GM23338 (cell line): ENCODE measurements at regions not wholly inside any gene's neighbourhood (a gene's known extent, or its start where the extent isn't known, plus 50 kb on each side); places are given as distances from the start of the nearest gene placed in this dataset.

Experiments
- ATAC-seq: fragments of 200-7000 bp; cut with Tn5 transposase; 3 replicates; pipeline ENCODE4 v1.9.1; 2020
- DNase-seq: peaks from one replicate; pipeline ENCODE4 v3.0.0-alpha.2; 2015; ENCODE audit warnings: low spot score
- H2AFZ ChIP-seq: fragments of 200-600 bp; sonication (generic); 2 replicates; pipeline ENCODE4 v1.8.0; 2016; ENCODE audit warnings: antibody characterized with exemption, mild to moderate bottlenecking, moderate library complexity
- H3F3A ChIP-seq: fragments of 200-600 bp; sonication (generic); replicated peaks from 2 replicates; pipeline ENCODE4 v1.8.0; 2017; ENCODE audit warnings: antibody characterized with exemption, mixed run types, low read depth
- H3K27ac ChIP-seq: fragments of 200-600 bp; sonication (generic); 2 replicates; pipeline ENCODE4 v1.6.1; 2016; ENCODE audit warnings: low read depth
- H3K27me3 ChIP-seq: fragments of 200-600 bp; sonication (generic); 2 replicates; pipeline ENCODE4 v1.8.0; 2016; ENCODE audit warnings: mild to moderate bottlenecking, mixed run types, moderate library complexity; ENCODE audit not compliant: insufficient read depth
- H3K36me3 ChIP-seq: fragments of 200-600 bp; sonication (generic); 2 replicates; pipeline ENCODE4 v1.8.0; 2016; ENCODE audit warnings: mild to moderate bottlenecking; ENCODE audit not compliant: insufficient read depth
- H3K4me1 ChIP-seq: fragments of 200-600 bp; sonication (generic); 2 replicates; pipeline ENCODE4 v1.8.0; 2016; ENCODE audit warnings: mild to moderate bottlenecking, moderate library complexity; ENCODE audit not compliant: insufficient read depth
- H3K4me2 ChIP-seq: fragments of 200-600 bp; sonication (generic); 2 replicates; pipeline ENCODE4 v1.7.1; 2017; ENCODE audit warnings: mixed run types
- H3K4me3 ChIP-seq: fragments of 200-600 bp; sonication (generic); 2 replicates; pipeline ENCODE4 v1.6.1; 2016; ENCODE audit warnings: mixed run types
- H3K79me2 ChIP-seq: fragments of 200-600 bp; sonication (generic); replicated peaks from 2 replicates; pipeline ENCODE4 v1.8.0; 2017; ENCODE audit warnings: mild to moderate bottlenecking; ENCODE audit not compliant: insufficient read depth
- H3K9me2 ChIP-seq: fragments of 200-600 bp; sonication (generic); 2 replicates; pipeline ENCODE4 v1.8.0; 2017; ENCODE audit not compliant: insufficient read depth
- H4K20me1 ChIP-seq: fragments of 200-600 bp; sonication (generic); replicated peaks from 2 replicates; pipeline ENCODE4 v1.8.0; 2017; ENCODE audit warnings: mild to moderate bottlenecking; ENCODE audit not compliant: insufficient read depth
- H3K27ac Mint-ChIP-seq: 2 replicates; pipeline ENCODE4 v1.8.0; 2020; ENCODE audit warnings: inconsistent platforms, mild to moderate bottlenecking, moderate library complexity, mixed read lengths
- H3K27me3 Mint-ChIP-seq: 3 replicates; pipeline ENCODE4 v1.8.0; 2022; ENCODE audit warnings: low read depth, mild to moderate bottlenecking, moderate library complexity, mixed read lengths, inconsistent platforms; ENCODE audit not compliant: insufficient read depth, poor library complexity
- H3K36me3 Mint-ChIP-seq: 3 replicates; pipeline ENCODE4 v1.8.0; 2021; ENCODE audit warnings: low read depth, mild to moderate bottlenecking, inconsistent platforms, moderate library complexity, mixed read lengths
- H3K4me1 Mint-ChIP-seq: 3 replicates; pipeline ENCODE4 v1.8.0; 2020; ENCODE audit warnings: mild to moderate bottlenecking, inconsistent platforms, mixed read lengths
- H3K4me3 Mint-ChIP-seq: 3 replicates; pipeline ENCODE4 v1.8.0; 2021; ENCODE audit warnings: moderate library complexity, mild to moderate bottlenecking, inconsistent platforms, mixed read lengths
- H3K9me3 Mint-ChIP-seq: 3 replicates; pipeline ENCODE4 v1.8.0; 2020; ENCODE audit warnings: moderate library complexity, mild to moderate bottlenecking, inconsistent platforms, mixed read lengths
- CTCF ChIP-seq, 2 experiments: fragments of 200-600 bp in 1 of 2; sonication (generic) in 1 of 2; conservative IDR thresholded peaks; 2 replicates each; pipeline versions ENCODE4 v1.5.1 to v1.6.1; 2016 to 2017; ENCODE audit warnings: antibody characterized with exemption in 2 of 2, low read depth in 2 of 2, mild to moderate bottlenecking in 2 of 2, moderate library complexity in 1 of 2
- ETS1 ChIP-seq: IDR thresholded peaks from 2 replicates; pipeline ENCODE4 v1.6.1; 2016; ENCODE audit warnings: antibody characterized with exemption
- EZH2 ChIP-seq: fragments of 200-600 bp; sonication (generic); IDR thresholded peaks from one replicate; pipeline ENCODE4 v1.8.0; 2017; ENCODE audit warnings: antibody characterized with exemption, mild to moderate bottlenecking, low read depth; ENCODE audit not compliant: unreplicated experiment
- EZH2phosphoT487 ChIP-seq: fragments of 200-600 bp; sonication (generic); IDR thresholded peaks from one replicate; pipeline ENCODE4 v1.8.1; 2018; ENCODE audit warnings: antibody characterized with exemption; ENCODE audit not compliant: unreplicated experiment
- POLR2AphosphoS5 ChIP-seq: IDR thresholded peaks from 2 replicates; pipeline ENCODE4 v1.6.1; 2016; ENCODE audit warnings: antibody characterized with exemption, low read depth
- REST ChIP-seq: IDR thresholded peaks from one replicate; pipeline ENCODE4 v1.6.1; 2018; ENCODE audit warnings: antibody characterized with exemption; ENCODE audit not compliant: unreplicated experiment
- STAT1 ChIP-seq: IDR thresholded peaks from one replicate; pipeline ENCODE4 v1.6.1; 2016; ENCODE audit warnings: antibody characterized with exemption; ENCODE audit not compliant: unreplicated experiment
- ZNF114 ChIP-seq: fragments of 250-450 bp; sonication (Bioruptor Pico); IDR thresholded peaks from 2 replicates; pipeline ENCODE4 v1.5.0; 2020; ENCODE audit warnings: mild to moderate bottlenecking, moderate library complexity
- ZNF462 ChIP-seq: fragments of 250-450 bp; sonication (Bioruptor Pico); IDR thresholded peaks from 2 replicates; pipeline ENCODE4 v1.5.0; 2020; ENCODE audit warnings: mild to moderate bottlenecking, moderate library complexity

- TF ChIP-seq ZNF462 (CRISPR knock-in tag): no peak
- TF ChIP-seq POLR2AphosphoS5: no peak
- no peak for TF ChIP-seq REST
Measured at GRCh38 chr6:167540796-167541195, 215.9 kb downstream of the TTLL2 start (continued).

- ATAC-seq (no peak), DNase-seq (no peak)
- no peaks in the 10 kb centered on the region for H3K9me2 ChIP-seq
- H3K79me2 ChIP-seq: no peaks in the 10 kb centered on the region
- H3F3A ChIP-seq: no peaks in the 10 kb centered on the region
- peaks cover 6% of the 10 kb centered on the region for H3K27me3 Mint-ChIP-seq
- no peaks in the 10 kb centered on the region for H3K27me3 ChIP-seq
- no peak overlapping the region for H2AFZ ChIP-seq
- H3K9me3 Mint-ChIP-seq: peaks cover 19% of the 10 kb centered on the region
- H3K4me3 Mint-ChIP-seq: no peak overlapping the region
- no peaks in the 10 kb centered on the region for H4K20me1 ChIP-seq
- H3K4me1 ChIP-seq: no peaks in the 10 kb centered on the region
- no peak overlapping the region for H3K27ac Mint-ChIP-seq
- H3K36me3 ChIP-seq: no peaks in the 10 kb centered on the region
- H3K36me3 Mint-ChIP-seq: peaks cover 11% of the 10 kb centered on the region; the same call in 2 of the 3 replicates
- no peak overlapping the region for H3K4me2 ChIP-seq
- no peak overlapping the region for H3K27ac ChIP-seq
- H3K4me1 Mint-ChIP-seq: no peaks in the 10 kb centered on the region
- H3K4me3 ChIP-seq: no peak overlapping the region
- TF ChIP-seq EZH2phosphoT487 (no peak), CTCF (conservative IDR thresholded peaks at IDR 0.05; ENCODE audit: low read depth in 2 of 2) (no peak), EZH2 (no peak), ETS1 (no peak), STAT1 (no peak), REST (no peak), POLR2AphosphoS5 (no peak), ZNF114 (CRISPR knock-in tag) (no peak)
Measured at GRCh38 chr6:167541544-167541943, 216.7 kb downstream of the TTLL2 start.
